ENCODE measurements at regions not wholly inside any gene's neighbourhood (a gene's known extent, or its start where the extent isn't known, plus 50 kb on each side); places are given as distances from the start of the nearest gene placed in this dataset.

DNA sequence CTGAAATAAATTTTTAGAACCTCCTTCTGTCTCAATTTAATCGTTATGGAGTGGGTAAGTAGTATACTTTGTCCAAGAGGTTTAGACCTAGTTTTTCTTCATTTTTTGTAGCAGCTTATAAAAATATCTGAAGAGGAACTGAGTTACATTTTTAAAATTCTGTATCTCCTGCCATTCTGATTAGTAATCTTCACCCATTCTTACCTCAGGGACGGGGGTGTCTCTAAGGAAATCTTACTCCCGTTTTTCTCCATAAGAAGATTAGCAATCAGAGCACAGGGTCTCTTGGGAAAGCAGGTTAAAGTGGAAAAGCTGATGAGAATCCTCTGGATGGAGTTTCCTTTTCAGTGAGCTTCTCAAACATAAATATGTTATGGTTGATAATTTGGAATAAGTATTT is 259.3 kb upstream of the FAM83B start:
- Mint-ChIP-seq H3K4me1 (ENCODE audit: low read depth, unreplicated experiment) (peaks cover 8% of the 10 kb centered on the region), H3K4me3 (ENCODE audit: low read depth, unreplicated experiment) (no peak overlapping the region), H3K36me3 (ENCODE audit: insufficient read depth, unreplicated experiment) (no peaks in the 10 kb centered on the region), H3K27ac (ENCODE audit: unreplicated experiment) (no peak overlapping the region), H3K27me3 (ENCODE audit: unreplicated experiment) (no peaks in the 10 kb centered on the region), H3K9me3 (ENCODE audit: low read depth, unreplicated experiment) (no peaks in the 10 kb centered on the region)
- CTCF ChIA-PET = interaction anchor here (0.6 kb wide), 1 partner anchor 280 kb away, joined by 3 read pairs; no protein-coding TSS in a partner anchor
- intact Hi-C loops (cut with micrococcal nuclease; ENCODE audit: unreplicated experiment) = no loop called here
- BruUV-seq (replicated peaks) = no TSS peak
- no peak for DNase-seq
- no peak for TF ChIP-seq CTCF (IDR thresholded peaks at IDR 0.05; ENCODE audit: unreplicated experiment)

- BruUV-seq (replicated peaks) = no TSS peak
- no peak for TF ChIP-seq CTCF (IDR thresholded peaks at IDR 0.05; ENCODE audit: unreplicated experiment)
These were observed 258.4 kb upstream of the FAM83B start for GRCh38 chr6:54588176-54588575.

DNA sequence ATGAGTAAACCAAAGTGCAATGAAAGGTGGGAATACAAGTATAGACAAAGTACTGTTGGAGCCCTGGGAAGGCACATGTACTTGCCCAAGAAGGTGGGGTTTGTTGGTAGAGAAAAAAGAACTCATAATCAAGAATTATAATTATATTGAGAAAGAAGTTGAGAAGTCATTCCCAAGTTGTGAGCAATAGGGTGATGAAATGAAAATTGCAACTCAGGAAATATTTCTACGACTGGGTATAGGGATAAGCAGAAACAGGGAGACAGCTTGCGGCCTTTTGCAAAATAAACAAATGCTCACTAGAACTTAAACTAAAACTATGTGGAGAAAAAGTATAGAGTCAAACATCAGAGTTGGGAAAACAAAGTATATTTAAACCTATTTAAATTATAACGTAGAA is 250.7 kb upstream of the FAM83B start:
- CTCF ChIA-PET = no interaction called here
- no peak overlapping the region for H3K27ac Mint-ChIP-seq (ENCODE audit: unreplicated experiment)

More at GRCh38 chr6:54588176-54588575, 258.4 kb upstream of the FAM83B start:
- no peaks in the 10 kb centered on the region for H3K36me3 Mint-ChIP-seq (ENCODE audit: insufficient read depth, unreplicated experiment)
- peaks cover 8% of the 10 kb centered on the region for H3K4me1 Mint-ChIP-seq (ENCODE audit: low read depth, unreplicated experiment)
- no peak overlapping the region for H3K27ac Mint-ChIP-seq (ENCODE audit: unreplicated experiment)
- CTCF ChIA-PET = interaction anchor here (0.7 kb wide), 1 partner anchor 1648 kb away, joined by 3 read pairs; no protein-coding TSS in a partner anchor
- DNase-seq = no peak
- no peak overlapping the region for H3K4me3 Mint-ChIP-seq (ENCODE audit: low read depth, unreplicated experiment)
- intact Hi-C loops (cut with micrococcal nuclease; ENCODE audit: unreplicated experiment) = no loop called here
- no peaks in the 10 kb centered on the region for H3K9me3 Mint-ChIP-seq (ENCODE audit: low read depth, unreplicated experiment)
- no peaks in the 10 kb centered on the region for H3K27me3 Mint-ChIP-seq (ENCODE audit: unreplicated experiment)

GRCh38 chr6:54598787-54599313 is 247.7 kb upstream of the FAM83B start:
- Mint-ChIP-seq H3K4me1 (ENCODE audit: low read depth, unreplicated experiment) (no peaks in the 10 kb centered on the region), H3K27me3 (ENCODE audit: unreplicated experiment) (no peaks in the 10 kb centered on the region), H3K27ac (ENCODE audit: unreplicated experiment) (no peak overlapping the region), H3K9me3 (ENCODE audit: low read depth, unreplicated experiment) (no peaks in the 10 kb centered on the region), H3K36me3 (ENCODE audit: insufficient read depth, unreplicated experiment) (no peaks in the 10 kb centered on the region), H3K4me3 (ENCODE audit: low read depth, unreplicated experiment) (no peak overlapping the region)
- intact Hi-C loops (cut with micrococcal nuclease; ENCODE audit: unreplicated experiment) = no loop called here
- DNase-seq = no peak
- CTCF ChIA-PET = no interaction called here
- TF ChIP-seq CTCF (IDR thresholded peaks at IDR 0.05; ENCODE audit: unreplicated experiment) = no peak
- BruUV-seq (replicated peaks) = no TSS peak

More for the DNA sequence above, 250.7 kb upstream of the FAM83B start:
- Mint-ChIP-seq H3K36me3 (ENCODE audit: insufficient read depth, unreplicated experiment) (no peaks in the 10 kb centered on the region), H3K4me3 (ENCODE audit: low read depth, unreplicated experiment) (no peak overlapping the region), H3K27me3 (ENCODE audit: unreplicated experiment) (no peaks in the 10 kb centered on the region), H3K9me3 (ENCODE audit: low read depth, unreplicated experiment) (no peaks in the 10 kb centered on the region), H3K4me1 (ENCODE audit: low read depth, unreplicated experiment) (no peaks in the 10 kb centered on the region)
- BruUV-seq (replicated peaks) = no TSS peak
- intact Hi-C loops (cut with micrococcal nuclease; ENCODE audit: unreplicated experiment) = no loop called here
- DNase-seq = no peak
- TF ChIP-seq CTCF (IDR thresholded peaks at IDR 0.05; ENCODE audit: unreplicated experiment) = no peak

Measured in Calu3 (cell line).